Naive thymus-derived CD4-positive, alpha-beta T cell (primary cell): ENCODE measurements at regions not wholly inside any gene's neighbourhood (a gene's known extent, or its start where the extent isn't known, plus 50 kb on each side); places are given as distances from the start of the nearest gene placed in this dataset.
"Not testable (repeated sequence)": the region's sequence is repeated elsewhere in the genome, so short reads cannot be mapped to it uniquely, and the experiment has no call there.

Experiments used
- ATAC-seq: fragments of 150-1000 bp; cut with Tn5 transposase; 2 replicates; pipeline ENCODE4 v1.10.0; 2021; ENCODE audit warnings: mild to moderate bottlenecking, moderate library complexity
- CTCF ChIA-PET: fragments of 350-600 bp; sonication (Branson Sonifier 250); formaldehyde crosslinking; loops from one replicate; lab custom pipeline; 2021; ENCODE audit warnings: antibody characterized with exemption; lab: Charles Lee
- POLR2A ChIA-PET: fragments of 350-600 bp; sonication (Branson Sonifier 250); formaldehyde crosslinking; loops from one replicate; lab custom pipeline; 2021; ENCODE audit warnings: antibody characterized with exemption, inconsistent platforms; lab: Charles Lee
- DNase-seq, 9 donors: peaks; one replicate each; pipeline versions ENCODE4 v3.0.0 to v3.0.0-alpha.2; 2020 to 2022; ENCODE audit warnings: mixed read lengths in 1 of 9
- H3K27ac ChIP-seq: one replicate; pipeline ENCODE4 v1.7.0; 2013; ENCODE audit warnings: mild to moderate bottlenecking, low read depth, low read length, moderate library complexity
- H3K27me3 ChIP-seq, 2 donors: one replicate each; pipeline ENCODE4 v1.7.0; 2013; ENCODE audit warnings: low read length in 2 of 2, mild to moderate bottlenecking in 2 of 2, moderate library complexity in 2 of 2; ENCODE audit not compliant: control insufficient read depth in 2 of 2, insufficient read depth in 2 of 2
- H3K36me3 ChIP-seq, 3 experiments: 1 replicate in 2 of 3; 2 replicates in 1 of 3; pipeline ENCODE4 v1.7.0; 2013; ENCODE audit warnings: low read length in 3 of 3, mild to moderate bottlenecking in 3 of 3, moderate library complexity in 1 of 3; ENCODE audit not compliant: insufficient read depth in 3 of 3, control insufficient read depth in 2 of 3
- H3K4me1 ChIP-seq, 2 donors: one replicate each; pipeline ENCODE4 v1.7.0; 2013; ENCODE audit warnings: low read length in 2 of 2, mild to moderate bottlenecking in 2 of 2, moderate library complexity in 1 of 2; ENCODE audit not compliant: control insufficient read depth in 2 of 2, insufficient read depth in 2 of 2
- H3K4me3 ChIP-seq: 2 replicates; pipeline ENCODE4 v1.7.0; 2013; ENCODE audit warnings: mild to moderate bottlenecking, low read length
- H3K9me3 ChIP-seq, 3 experiments: 1 replicate in 2 of 3; 2 replicates in 1 of 3; pipeline ENCODE4 v1.7.0; 2013; ENCODE audit warnings: low read length in 3 of 3; ENCODE audit not compliant: control insufficient read depth in 2 of 3
- H3K27ac Mint-ChIP-seq, 9 donors: one replicate each; pipeline ENCODE4 v1.8.0; 2020 to 2022; ENCODE audit warnings: mixed read lengths in 9 of 9, mild to moderate bottlenecking in 8 of 9, moderate library complexity in 5 of 9, inconsistent platforms in 2 of 9
- H3K27me3 Mint-ChIP-seq, 5 donors: one replicate each; pipeline ENCODE4 v1.8.0; 2021 to 2022; ENCODE audit warnings: mixed read lengths in 5 of 5, mild to moderate bottlenecking in 1 of 5
- H3K36me3 Mint-ChIP-seq, 5 donors: one replicate each; pipeline ENCODE4 v1.8.0; 2020 to 2022; ENCODE audit warnings: mixed read lengths in 5 of 5, mild to moderate bottlenecking in 3 of 5, inconsistent platforms in 1 of 5
- H3K4me1 Mint-ChIP-seq, 7 donors: one replicate each; pipeline ENCODE4 v1.8.0; 2020 to 2022; ENCODE audit warnings: mixed read lengths in 7 of 7, mild to moderate bottlenecking in 3 of 7, inconsistent platforms in 1 of 7
- H3K4me3 Mint-ChIP-seq, 10 donors: one replicate each; pipeline ENCODE4 v1.8.0; 2020 to 2022; ENCODE audit warnings: mild to moderate bottlenecking in 10 of 10, mixed read lengths in 10 of 10, moderate library complexity in 6 of 10, inconsistent platforms in 2 of 10
- H3K9me3 Mint-ChIP-seq, 11 donors: one replicate each; pipeline ENCODE4 v1.8.0; 2020 to 2022; ENCODE audit warnings: mixed read lengths in 11 of 11, mild to moderate bottlenecking in 4 of 11, inconsistent platforms in 1 of 11, moderate library complexity in 1 of 11
- intact Hi-C, 2 donors: fragments of 100-400 bp; cut with micrococcal nuclease; formaldehyde crosslinking; loops; one replicate each; pipeline ENCODE4 v1.15.1; 2023

- H3K36me3 Mint-ChIP-seq, DNase-seq, H3K4me3 Mint-ChIP-seq, H3K36me3 ChIP-seq, H3K4me1 Mint-ChIP-seq, H3K27me3 Mint-ChIP-seq, ATAC-seq, H3K27ac ChIP-seq, H3K27me3 ChIP-seq, intact Hi-C loops, CTCF ChIA-PET, H3K4me1 ChIP-seq, H3K4me3 ChIP-seq, H3K27ac Mint-ChIP-seq, H3K9me3 ChIP-seq, POLR2A ChIA-PET: not testable (repeated sequence)
- peaks cover 0 to 49% (median 26%) of the 10 kb centered on the region in 11 donors for H3K9me3 Mint-ChIP-seq
Measured at GRCh38 chr16:61091300-61091699, 944.9 kb downstream of the CDH8 start.

- H3K4me1 ChIP-seq = no peaks in the 10 kb centered on the region
- no peak for ATAC-seq
- Mint-ChIP-seq H3K9me3 (peaks cover 5 to 40% (median 10%) of the 10 kb centered on the region in 11 donors), H3K27ac (no peak overlapping the region), H3K4me1 (no peaks in the 10 kb centered on the region), H3K27me3 (no peaks in the 10 kb centered on the region), H3K4me3 (no peak overlapping the region), H3K36me3 (no peaks in the 10 kb centered on the region)
- POLR2A ChIA-PET = no interaction called here
- H3K36me3 ChIP-seq = no peaks in the 10 kb centered on the region
- H3K27ac ChIP-seq = no peak overlapping the region
- no peaks in the 10 kb centered on the region for H3K27me3 ChIP-seq
- no peak for DNase-seq
- intact Hi-C loops = no loop called here
- no peak overlapping the region for H3K4me3 ChIP-seq
- no peaks in the 10 kb centered on the region for H3K9me3 ChIP-seq
- CTCF ChIA-PET = no interaction called here
Measured at GRCh38 chr16:61083711-61084110, 952.5 kb downstream of the CDH8 start.

- Mint-ChIP-seq H3K9me3 (peaks cover 2 to 33% (median 15%) of the 10 kb centered on the region in 11 donors), H3K27me3 (no peaks in the 10 kb centered on the region), H3K36me3 (no peaks in the 10 kb centered on the region), H3K4me1 (peaks cover 0 to 1% (median 0%) of the 10 kb centered on the region in 7 donors), H3K27ac (no peak overlapping the region), H3K4me3 (no peak overlapping the region)
- no peaks in the 10 kb centered on the region for H3K36me3 ChIP-seq
- H3K27me3 ChIP-seq = no peaks in the 10 kb centered on the region
- peaks cover 0 to 8% (median 0%) of the 10 kb centered on the region in 3 experiments for H3K9me3 ChIP-seq
- no peak overlapping the region for H3K4me3 ChIP-seq
- ChIA-PET POLR2A (no interaction called here), CTCF (no interaction called here)
- intact Hi-C loops = no loop called here
- H3K27ac ChIP-seq = no peak overlapping the region
- ATAC-seq = no peak
- no peaks in the 10 kb centered on the region for H3K4me1 ChIP-seq
- no peak for DNase-seq
Measured at GRCh38 chr16:61074324-61074723, 961.9 kb downstream of the CDH8 start.

GRCh38 chr16:61057635-61058034 is 978.6 kb downstream of the CDH8 start:
- Histone ChIP-seq H3K27ac (no peak overlapping the region), H3K36me3 (no peaks in the 10 kb centered on the region), H3K27me3 (no peaks in the 10 kb centered on the region), H3K4me3 (no peak overlapping the region), H3K9me3 (no peaks in the 10 kb centered on the region), H3K4me1 (no peaks in the 10 kb centered on the region)
- Mint-ChIP-seq H3K27me3 (no peaks in the 10 kb centered on the region), H3K27ac (no peak overlapping the region), H3K36me3 (no peaks in the 10 kb centered on the region), H3K9me3 (peaks cover 0 to 27% (median 6%) of the 10 kb centered on the region in 11 donors), H3K4me1 (no peaks in the 10 kb centered on the region), H3K4me3 (no peak overlapping the region)
- ChIA-PET POLR2A (no interaction called here), CTCF (no interaction called here)
- DNase-seq (no peak), ATAC-seq (no peak)
- intact Hi-C loops = no loop called here

GRCh38 chr16:61050547-61050946 is 985.7 kb downstream of the CDH8 start:
- DNase-seq = no peak
- Histone ChIP-seq H3K27ac (no peak overlapping the region), H3K9me3 (peaks cover 0 to 5% (median 0%) of the 10 kb centered on the region in 3 experiments), H3K4me3 (no peak overlapping the region), H3K36me3 (no peaks in the 10 kb centered on the region), H3K4me1 (no peaks in the 10 kb centered on the region), H3K27me3 (no peaks in the 10 kb centered on the region)
- H3K27me3 Mint-ChIP-seq = no peaks in the 10 kb centered on the region
- peaks cover 5 to 37% (median 11%) of the 10 kb centered on the region in 11 donors for H3K9me3 Mint-ChIP-seq
- H3K36me3 Mint-ChIP-seq = no peaks in the 10 kb centered on the region
- ChIA-PET POLR2A (no interaction called here), CTCF (no interaction called here)
- H3K4me1 Mint-ChIP-seq = no peaks in the 10 kb centered on the region
- intact Hi-C loops = no loop called here
- no peak overlapping the region for H3K4me3 Mint-ChIP-seq
- no peak for ATAC-seq
- H3K27ac Mint-ChIP-seq = no peak overlapping the region

- no peaks in the 10 kb centered on the region for H3K36me3 Mint-ChIP-seq
- ChIA-PET POLR2A (no interaction called here), CTCF (no interaction called here)
- no peaks in the 10 kb centered on the region for H3K4me1 Mint-ChIP-seq
- intact Hi-C loops = no loop called here
- no peak overlapping the region for H3K27ac Mint-ChIP-seq
- H3K9me3 ChIP-seq = peaks cover 0 to 5% (median 0%) of the 10 kb centered on the region in 3 experiments
- peaks cover 4 to 51% (median 18%) of the 10 kb centered on the region in 11 donors for H3K9me3 Mint-ChIP-seq
- H3K36me3 ChIP-seq = no peaks in the 10 kb centered on the region
- ATAC-seq = no peak
- no peak overlapping the region for H3K4me3 ChIP-seq
- H3K27me3 ChIP-seq = no peaks in the 10 kb centered on the region
- no peaks in the 10 kb centered on the region for H3K27me3 Mint-ChIP-seq
- no peak overlapping the region for H3K4me3 Mint-ChIP-seq
- no peaks in the 10 kb centered on the region for H3K4me1 ChIP-seq
- DNase-seq = no peak
- H3K27ac ChIP-seq = no peak overlapping the region
Measured at GRCh38 chr16:61045931-61046330, 990.3 kb downstream of the CDH8 start.

- Mint-ChIP-seq H3K4me3 (no peak overlapping the region), H3K9me3 (peaks cover 3 to 38% (median 8%) of the 10 kb centered on the region in 11 donors), H3K27ac (no peak overlapping the region), H3K27me3 (no peaks in the 10 kb centered on the region), H3K4me1 (no peaks in the 10 kb centered on the region), H3K36me3 (no peaks in the 10 kb centered on the region)
- no peak for DNase-seq
- Histone ChIP-seq H3K4me3 (no peak overlapping the region), H3K27ac (no peak overlapping the region), H3K36me3 (no peaks in the 10 kb centered on the region), H3K4me1 (no peaks in the 10 kb centered on the region), H3K9me3 (no peaks in the 10 kb centered on the region), H3K27me3 (no peaks in the 10 kb centered on the region)
- ChIA-PET CTCF (no interaction called here), POLR2A (no interaction called here)
- intact Hi-C loops = no loop called here
- no peak for ATAC-seq
Measured at GRCh38 chr16:61042737-61043136, 993.5 kb downstream of the CDH8 start.
